Astrocyte (in vitro differentiated cells and primary cell): ENCODE measurements at regions not wholly inside any gene's neighbourhood (a gene's known extent, or its start where the extent isn't known, plus 50 kb on each side); places are given as distances from the start of the nearest gene placed in this dataset.

Experiments used
- EZH2 ChIP-seq: IDR thresholded peaks from 2 replicates; pipeline ENCODE4 v1.6.1; 2012; ENCODE audit warnings: mild to moderate bottlenecking, low read length, inconsistent platforms; ENCODE audit not compliant: insufficient read depth
- TF ChIP-seq, protein P1 (sequence below): IDR thresholded peaks from 2 replicates; pipeline ENCODE4 v1.5.1; 2011; ENCODE audit warnings: low read depth, mild to moderate bottlenecking, inconsistent platforms, low read length, moderate library complexity; ENCODE audit not compliant: insufficient read depth

DNA sequence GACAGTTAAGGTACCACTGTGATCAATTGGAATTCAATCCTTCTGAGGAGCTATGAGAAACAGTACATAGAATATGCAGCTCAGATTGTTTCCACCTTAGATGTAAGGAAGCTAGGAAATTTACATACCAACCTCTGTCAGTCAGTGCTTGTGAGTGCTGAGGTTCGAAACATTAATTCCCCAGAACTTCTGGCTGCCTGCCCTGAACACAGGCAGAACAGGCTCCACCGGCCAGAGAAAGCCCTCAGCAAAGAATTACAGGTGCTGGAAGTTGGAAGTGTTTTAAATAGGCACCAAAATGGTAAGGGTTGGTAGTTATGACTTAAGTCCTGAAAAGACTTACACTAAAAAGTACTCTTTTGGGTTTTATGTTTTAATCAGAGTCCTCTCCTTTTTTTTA, 651.8 kb downstream of the C4orf33 start:
- TF ChIP-seq EZH2: no peak
- TF ChIP-seq, protein P1, sequence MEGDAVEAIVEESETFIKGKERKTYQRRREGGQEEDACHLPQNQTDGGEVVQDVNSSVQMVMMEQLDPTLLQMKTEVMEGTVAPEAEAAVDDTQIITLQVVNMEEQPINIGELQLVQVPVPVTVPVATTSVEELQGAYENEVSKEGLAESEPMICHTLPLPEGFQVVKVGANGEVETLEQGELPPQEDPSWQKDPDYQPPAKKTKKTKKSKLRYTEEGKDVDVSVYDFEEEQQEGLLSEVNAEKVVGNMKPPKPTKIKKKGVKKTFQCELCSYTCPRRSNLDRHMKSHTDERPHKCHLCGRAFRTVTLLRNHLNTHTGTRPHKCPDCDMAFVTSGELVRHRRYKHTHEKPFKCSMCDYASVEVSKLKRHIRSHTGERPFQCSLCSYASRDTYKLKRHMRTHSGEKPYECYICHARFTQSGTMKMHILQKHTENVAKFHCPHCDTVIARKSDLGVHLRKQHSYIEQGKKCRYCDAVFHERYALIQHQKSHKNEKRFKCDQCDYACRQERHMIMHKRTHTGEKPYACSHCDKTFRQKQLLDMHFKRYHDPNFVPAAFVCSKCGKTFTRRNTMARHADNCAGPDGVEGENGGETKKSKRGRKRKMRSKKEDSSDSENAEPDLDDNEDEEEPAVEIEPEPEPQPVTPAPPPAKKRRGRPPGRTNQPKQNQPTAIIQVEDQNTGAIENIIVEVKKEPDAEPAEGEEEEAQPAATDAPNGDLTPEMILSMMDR: no peak
